ENCODE measurements at regions not wholly inside any gene's neighbourhood (a gene's known extent, or its start where the extent isn't known, plus 50 kb on each side); places are given as distances from the start of the nearest gene placed in this dataset.

DNA sequence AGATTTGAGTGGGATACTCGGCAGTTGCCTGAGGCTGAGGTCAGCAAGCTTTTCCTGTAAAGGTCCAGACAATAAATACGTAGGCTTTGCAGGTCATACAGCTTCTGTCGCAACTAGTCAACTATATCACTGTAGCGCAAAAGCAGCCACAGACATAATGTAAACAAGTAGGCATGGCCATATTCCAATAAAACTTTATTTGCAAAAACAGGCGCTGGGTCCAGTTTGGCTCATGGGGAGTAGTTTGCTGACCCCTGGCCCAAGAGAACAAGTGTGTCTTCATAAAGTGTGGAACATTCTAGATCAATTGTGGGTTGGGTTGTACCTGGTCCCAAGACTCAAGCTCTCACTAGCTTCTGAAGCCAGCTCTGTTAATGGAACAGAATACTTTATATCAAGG is 78.8 kb downstream of the MIS18A start:
- H3K4me3 ChIP-seq (replicated peaks in 1 of 3; ENCODE audit: insufficient read depth in 1 of 3, low read depth in 2 of 3, low read length in 3 of 3) = no peak overlapping the region
- no peaks in the 10 kb centered on the region for H3K79me2 ChIP-seq (ENCODE audit: insufficient read depth, low read length)
- H3K9ac ChIP-seq (ENCODE audit: insufficient read depth, low read depth, low read length) = no peak overlapping the region
- no peak overlapping the region for H3K27ac ChIP-seq (ENCODE audit: extremely low read length, insufficient read depth, low read length)
- WGBS (ENCODE audit: low lambda C conversion rate) = 39% methylated on average over 5 of the region's 5 CpGs
- POLR2A ChIA-PET = no interaction called here
- CTCF ChIA-PET (ENCODE audit: low intra/inter-chr PET ratio, low total read pairs) = no interaction called here
- TF ChIP-seq, protein P1, sequence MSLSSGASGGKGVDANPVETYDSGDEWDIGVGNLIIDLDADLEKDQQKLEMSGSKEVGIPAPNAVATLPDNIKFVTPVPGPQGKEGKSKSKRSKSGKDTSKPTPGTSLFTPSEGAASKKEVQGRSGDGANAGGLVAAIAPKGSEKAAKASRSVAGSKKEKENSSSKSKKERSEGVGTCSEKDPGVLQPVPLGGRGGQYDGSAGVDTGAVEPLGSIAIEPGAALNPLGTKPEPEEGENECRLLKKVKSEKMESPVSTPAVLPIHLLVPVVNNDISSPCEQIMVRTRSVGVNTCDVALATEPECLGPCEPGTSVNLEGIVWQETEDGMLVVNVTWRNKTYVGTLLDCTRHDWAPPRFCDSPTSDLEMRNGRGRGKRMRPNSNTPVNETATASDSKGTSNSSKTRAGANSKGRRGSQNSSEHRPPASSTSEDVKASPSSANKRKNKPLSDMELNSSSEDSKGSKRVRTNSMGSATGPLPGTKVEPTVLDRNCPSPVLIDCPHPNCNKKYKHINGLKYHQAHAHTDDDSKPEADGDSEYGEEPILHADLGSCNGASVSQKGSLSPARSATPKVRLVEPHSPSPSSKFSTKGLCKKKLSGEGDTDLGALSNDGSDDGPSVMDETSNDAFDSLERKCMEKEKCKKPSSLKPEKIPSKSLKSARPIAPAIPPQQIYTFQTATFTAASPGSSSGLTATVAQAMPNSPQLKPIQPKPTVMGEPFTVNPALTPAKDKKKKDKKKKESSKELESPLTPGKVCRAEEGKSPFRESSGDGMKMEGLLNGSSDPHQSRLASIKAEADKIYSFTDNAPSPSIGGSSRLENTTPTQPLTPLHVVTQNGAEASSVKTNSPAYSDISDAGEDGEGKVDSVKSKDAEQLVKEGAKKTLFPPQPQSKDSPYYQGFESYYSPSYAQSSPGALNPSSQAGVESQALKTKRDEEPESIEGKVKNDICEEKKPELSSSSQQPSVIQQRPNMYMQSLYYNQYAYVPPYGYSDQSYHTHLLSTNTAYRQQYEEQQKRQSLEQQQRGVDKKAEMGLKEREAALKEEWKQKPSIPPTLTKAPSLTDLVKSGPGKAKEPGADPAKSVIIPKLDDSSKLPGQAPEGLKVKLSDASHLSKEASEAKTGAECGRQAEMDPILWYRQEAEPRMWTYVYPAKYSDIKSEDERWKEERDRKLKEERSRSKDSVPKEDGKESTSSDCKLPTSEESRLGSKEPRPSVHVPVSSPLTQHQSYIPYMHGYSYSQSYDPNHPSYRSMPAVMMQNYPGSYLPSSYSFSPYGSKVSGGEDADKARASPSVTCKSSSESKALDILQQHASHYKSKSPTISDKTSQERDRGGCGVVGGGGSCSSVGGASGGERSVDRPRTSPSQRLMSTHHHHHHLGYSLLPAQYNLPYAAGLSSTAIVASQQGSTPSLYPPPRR (CRISPR knock-in tag; IDR thresholded peaks at IDR 0.05; ENCODE audit: borderline replicate concordance) = no peak
- TF ChIP-seq SMAD9 (CRISPR knock-in tag; IDR thresholded peaks at IDR 0.05) = no peak
- no peak for TF ChIP-seq TRIM24 (CRISPR knock-in tag; IDR thresholded peaks at IDR 0.05)
- TF ChIP-seq, protein P2, sequence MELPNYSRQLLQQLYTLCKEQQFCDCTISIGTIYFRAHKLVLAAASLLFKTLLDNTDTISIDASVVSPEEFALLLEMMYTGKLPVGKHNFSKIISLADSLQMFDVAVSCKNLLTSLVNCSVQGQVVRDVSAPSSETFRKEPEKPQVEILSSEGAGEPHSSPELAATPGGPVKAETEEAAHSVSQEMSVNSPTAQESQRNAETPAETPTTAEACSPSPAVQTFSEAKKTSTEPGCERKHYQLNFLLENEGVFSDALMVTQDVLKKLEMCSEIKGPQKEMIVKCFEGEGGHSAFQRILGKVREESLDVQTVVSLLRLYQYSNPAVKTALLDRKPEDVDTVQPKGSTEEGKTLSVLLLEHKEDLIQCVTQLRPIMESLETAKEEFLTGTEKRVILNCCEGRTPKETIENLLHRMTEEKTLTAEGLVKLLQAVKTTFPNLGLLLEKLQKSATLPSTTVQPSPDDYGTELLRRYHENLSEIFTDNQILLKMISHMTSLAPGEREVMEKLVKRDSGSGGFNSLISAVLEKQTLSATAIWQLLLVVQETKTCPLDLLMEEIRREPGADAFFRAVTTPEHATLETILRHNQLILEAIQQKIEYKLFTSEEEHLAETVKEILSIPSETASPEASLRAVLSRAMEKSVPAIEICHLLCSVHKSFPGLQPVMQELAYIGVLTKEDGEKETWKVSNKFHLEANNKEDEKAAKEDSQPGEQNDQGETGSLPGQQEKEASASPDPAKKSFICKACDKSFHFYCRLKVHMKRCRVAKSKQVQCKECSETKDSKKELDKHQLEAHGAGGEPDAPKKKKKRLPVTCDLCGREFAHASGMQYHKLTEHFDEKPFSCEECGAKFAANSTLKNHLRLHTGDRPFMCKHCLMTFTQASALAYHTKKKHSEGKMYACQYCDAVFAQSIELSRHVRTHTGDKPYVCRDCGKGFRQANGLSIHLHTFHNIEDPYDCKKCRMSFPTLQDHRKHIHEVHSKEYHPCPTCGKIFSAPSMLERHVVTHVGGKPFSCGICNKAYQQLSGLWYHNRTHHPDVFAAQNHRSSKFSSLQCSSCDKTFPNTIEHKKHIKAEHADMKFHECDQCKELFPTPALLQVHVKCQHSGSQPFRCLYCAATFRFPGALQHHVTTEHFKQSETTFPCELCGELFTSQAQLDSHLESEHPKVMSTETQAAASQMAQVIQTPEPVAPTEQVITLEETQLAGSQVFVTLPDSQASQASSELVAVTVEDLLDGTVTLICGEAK (IDR thresholded peaks at IDR 0.05) = no peak
- TF ChIP-seq, protein P2 (CRISPR knock-in tag; IDR thresholded peaks at IDR 0.05) = peak; percentile 71
- TF ChIP-seq SNAI1 (CRISPR knock-in tag; IDR thresholded peaks at IDR 0.05; ENCODE audit: borderline replicate concordance) = no peak
- TF ChIP-seq ZNF431 (CRISPR knock-in tag; IDR thresholded peaks at IDR 0.05; ENCODE audit: borderline replicate concordance, low read depth) = no peak
- TF ChIP-seq ZNF256 (CRISPR knock-in tag; conservative IDR thresholded peaks at IDR 0.05) = no peak
- no peaks in the 10 kb centered on the region for H3K4me1 ChIP-seq (ENCODE audit: insufficient read depth, low read length)
- H3K27me3 ChIP-seq (ENCODE audit: control insufficient read depth in 1 of 2, insufficient read depth in 2 of 2, low read length in 2 of 2) = no peaks in the 10 kb centered on the region; a peak in 1 of 5 replicates
- in situ Hi-C loops (cut with HindIII; ENCODE audit: extremely low pct_ligation_motif_present, low pct_unique_long_range_greater_than_20kb) = no loop called here
- H3K4me2 ChIP-seq (ENCODE audit: low read depth, low read length) = no peak overlapping the region
- H3K9me3 ChIP-seq (ENCODE audit: low read length) = no peaks in the 10 kb centered on the region
- intact Hi-C loops (cut with micrococcal nuclease; ENCODE audit: unreplicated experiment) = no loop called here
- no peak for DNase-seq (ENCODE audit: low spot score)
- no peak for FAIRE-seq
- BruUV-seq (replicated peaks) = no TSS peak
- no peak for ATAC-seq
- no peak overlapping the region for H2AFZ ChIP-seq (ENCODE audit: low read length)
- no peaks in the 10 kb centered on the region for H3K36me3 ChIP-seq (replicated peaks in 1 of 2; ENCODE audit: control insufficient read depth in 1 of 2, insufficient read depth in 2 of 2, low read length in 2 of 2)
- no peaks in the 10 kb centered on the region for H4K20me1 ChIP-seq (ENCODE audit: insufficient read depth, low read length)
